ENCODE measurements at regions not wholly inside any gene's neighbourhood (a gene's known extent, or its start where the extent isn't known, plus 50 kb on each side); places are given as distances from the start of the nearest gene placed in this dataset.

- Histone ChIP-seq H3K4me1 (ENCODE audit: control insufficient read depth in 5 of 5, insufficient read depth in 5 of 5, low read length in 5 of 5) (peaks cover 0 to 6% (median 0%) of the 10 kb centered on the region in 5 donors), H3K27me3 (ENCODE audit: control insufficient read depth in 3 of 3, insufficient read depth in 3 of 3, low read length in 2 of 3) (no peaks in the 10 kb centered on the region), H3K27ac (ENCODE audit: low read depth in 1 of 2, low read length in 1 of 2) (no peak overlapping the region), H3K9ac (ENCODE audit: insufficient read depth in 1 of 2, low read length in 2 of 2) (no peak overlapping the region), H3K4me3 (no peak overlapping the region), H3K9me3 (ENCODE audit: control insufficient read depth in 4 of 4, insufficient read depth in 3 of 4, low read length in 3 of 4) (no peaks in the 10 kb centered on the region), H3K36me3 (ENCODE audit: control insufficient read depth in 4 of 4, insufficient read depth in 4 of 4, low read length in 4 of 4) (no peaks in the 10 kb centered on the region)
- DNase-seq (no peak), ATAC-seq (ENCODE audit: insufficient read depth, low FRiP score) (no peak)
- no peak for TF ChIP-seq CTCF (IDR thresholded peaks at IDR 0.05; ENCODE audit: control extremely low read depth, extremely low read depth)
Observed at GRCh38 chr6:91105532-91105931, 518.7 kb upstream of the MAP3K7 start.

- Histone ChIP-seq H3K36me3 (ENCODE audit: control insufficient read depth in 4 of 4, insufficient read depth in 4 of 4, low read length in 4 of 4) (no peaks in the 10 kb centered on the region), H3K27me3 (ENCODE audit: control insufficient read depth in 3 of 3, insufficient read depth in 3 of 3, low read length in 2 of 3) (no peaks in the 10 kb centered on the region), H3K9ac (ENCODE audit: insufficient read depth in 1 of 2, low read length in 2 of 2) (no peak overlapping the region), H3K4me3 (no peak overlapping the region), H3K27ac (ENCODE audit: low read depth in 1 of 2, low read length in 1 of 2) (no peak overlapping the region), H3K9me3 (ENCODE audit: control insufficient read depth in 4 of 4, insufficient read depth in 3 of 4, low read length in 3 of 4) (no peaks in the 10 kb centered on the region), H3K4me1 (ENCODE audit: control insufficient read depth in 5 of 5, insufficient read depth in 5 of 5, low read length in 5 of 5) (peaks cover 0 to 16% (median 12%) of the 10 kb centered on the region in 5 donors)
- WGBS, 2 donors, result 51 to 82% methylated on average over 1 of the region's 1 CpG
- no peak for ATAC-seq (ENCODE audit: insufficient read depth, low FRiP score)
- no peak for TF ChIP-seq CTCF (IDR thresholded peaks at IDR 0.05; ENCODE audit: control extremely low read depth, extremely low read depth)
- no peak for DNase-seq
Observed at GRCh38 chr6:91099479-91099878, 512.6 kb upstream of the MAP3K7 start.

- TF ChIP-seq CTCF (IDR thresholded peaks at IDR 0.05; ENCODE audit: control extremely low read depth, extremely low read depth), result no peak
- H3K27me3 ChIP-seq (ENCODE audit: control insufficient read depth in 3 of 3, insufficient read depth in 3 of 3, low read length in 2 of 3), result no peaks in the 10 kb centered on the region
Observed at GRCh38 chr6:91098006-91098405, 511.1 kb upstream of the MAP3K7 start.

GRCh38 chr6:91097364-91097763, 510.5 kb upstream of the MAP3K7 start:
- Histone ChIP-seq H3K9me3 (ENCODE audit: control insufficient read depth in 4 of 4, insufficient read depth in 3 of 4, low read length in 3 of 4) (no peaks in the 10 kb centered on the region), H3K4me3 (no peak overlapping the region), H3K27me3 (ENCODE audit: control insufficient read depth in 3 of 3, insufficient read depth in 3 of 3, low read length in 2 of 3) (no peaks in the 10 kb centered on the region), H3K27ac (ENCODE audit: low read depth in 1 of 2, low read length in 1 of 2) (no peak overlapping the region), H3K4me1 (ENCODE audit: control insufficient read depth in 5 of 5, insufficient read depth in 5 of 5, low read length in 5 of 5) (peaks cover 0 to 16% (median 12%) of the 10 kb centered on the region in 5 donors), H3K36me3 (ENCODE audit: control insufficient read depth in 4 of 4, insufficient read depth in 4 of 4, low read length in 4 of 4) (no peaks in the 10 kb centered on the region), H3K9ac (ENCODE audit: insufficient read depth in 1 of 2, low read length in 2 of 2) (no peak overlapping the region)
- 46 to 75% methylated on average over 5 of the region's 5 CpGs for WGBS, 2 donors
- ATAC-seq (ENCODE audit: insufficient read depth, low FRiP score) (no peak), DNase-seq (peak; percentile 75 to 88 (median 85))
- TF ChIP-seq CTCF (IDR thresholded peaks at IDR 0.05; ENCODE audit: control extremely low read depth, extremely low read depth), result no peak

More at GRCh38 chr6:91098006-91098405, 511.1 kb upstream of the MAP3K7 start:
- H3K4me1 ChIP-seq (ENCODE audit: control insufficient read depth in 5 of 5, insufficient read depth in 5 of 5, low read length in 5 of 5), result peaks cover 0 to 16% (median 12%) of the 10 kb centered on the region in 5 donors
- ATAC-seq (ENCODE audit: insufficient read depth, low FRiP score) (no peak), DNase-seq (peak in 2 of 3 donors; percentile 21 to 27)
- 63 to 76% methylated on average over 5 of the region's 5 CpGs for WGBS, 2 donors
- H3K9ac ChIP-seq (ENCODE audit: insufficient read depth in 1 of 2, low read length in 2 of 2), result no peak overlapping the region
- H3K36me3 ChIP-seq (ENCODE audit: control insufficient read depth in 4 of 4, insufficient read depth in 4 of 4, low read length in 4 of 4), result no peaks in the 10 kb centered on the region
- H3K4me3 ChIP-seq, result no peak overlapping the region
- H3K9me3 ChIP-seq (ENCODE audit: control insufficient read depth in 4 of 4, insufficient read depth in 3 of 4, low read length in 3 of 4), result no peaks in the 10 kb centered on the region
- H3K27ac ChIP-seq (ENCODE audit: low read depth in 1 of 2, low read length in 1 of 2), result no peak overlapping the region

Data from lung (tissue), 11 donors.